ENCODE measurements at regions not wholly inside any gene's neighbourhood (a gene's known extent, or its start where the extent isn't known, plus 50 kb on each side); places are given as distances from the start of the nearest gene placed in this dataset.

DNA sequence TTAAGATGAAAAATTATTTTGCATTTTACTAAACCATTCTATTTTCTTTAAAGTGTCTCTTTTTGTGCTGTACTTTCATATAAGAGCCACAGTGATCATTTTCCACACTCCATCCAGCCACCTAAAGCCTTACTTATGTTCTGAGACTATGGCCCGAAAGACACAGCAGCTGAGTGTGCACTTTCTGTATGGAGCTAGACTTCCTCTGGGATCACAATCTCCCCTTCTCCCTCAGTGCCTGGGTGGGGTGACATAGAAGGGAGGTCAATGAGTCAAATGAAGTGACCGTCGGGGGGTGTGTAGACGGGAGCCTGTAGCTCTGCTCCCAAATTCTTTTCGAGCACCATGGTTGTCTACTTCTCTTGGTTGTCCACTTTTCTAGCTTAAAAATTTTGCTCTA lies 97.8 kb upstream of the ARL4C start:
- H3K27me3 ChIP-seq (ENCODE audit: control insufficient read depth in 2 of 2, insufficient read depth in 2 of 2, low read length in 2 of 2) = no peaks in the 10 kb centered on the region
- no peak overlapping the region for H3K27ac ChIP-seq (ENCODE audit: low read depth in 2 of 2, low read length in 2 of 2)
- H3K9ac ChIP-seq (ENCODE audit: low read depth in 1 of 2, low read length in 2 of 2) = no peak overlapping the region
- no peaks in the 10 kb centered on the region for H3K9me3 ChIP-seq (ENCODE audit: control insufficient read depth in 2 of 2, low read length in 2 of 2)
- no peak overlapping the region for H3K4me3 ChIP-seq (ENCODE audit: low read length in 2 of 2)
- H3K4me1 ChIP-seq (ENCODE audit: control insufficient read depth in 2 of 2, insufficient read depth in 2 of 2, low read length in 2 of 2) = no peaks in the 10 kb centered on the region
- H3K36me3 ChIP-seq (ENCODE audit: control insufficient read depth in 2 of 2, insufficient read depth in 2 of 2, low read length in 2 of 2) = no peaks in the 10 kb centered on the region

GRCh38 chr2:234593636-234594035 lies 96.8 kb upstream of the ARL4C start:
- Histone ChIP-seq H3K36me3 (ENCODE audit: control insufficient read depth in 2 of 2, insufficient read depth in 2 of 2, low read length in 2 of 2) (no peaks in the 10 kb centered on the region), H3K9ac (ENCODE audit: low read depth in 1 of 2, low read length in 2 of 2) (no peak overlapping the region), H3K4me3 (ENCODE audit: low read length in 2 of 2) (no peak overlapping the region), H3K9me3 (ENCODE audit: control insufficient read depth in 2 of 2, low read length in 2 of 2) (no peaks in the 10 kb centered on the region), H3K27ac (ENCODE audit: low read depth in 2 of 2, low read length in 2 of 2) (no peak overlapping the region), H3K27me3 (ENCODE audit: control insufficient read depth in 2 of 2, insufficient read depth in 2 of 2, low read length in 2 of 2) (no peaks in the 10 kb centered on the region), H3K4me1 (ENCODE audit: control insufficient read depth in 2 of 2, insufficient read depth in 2 of 2, low read length in 2 of 2) (no peaks in the 10 kb centered on the region)

DNA sequence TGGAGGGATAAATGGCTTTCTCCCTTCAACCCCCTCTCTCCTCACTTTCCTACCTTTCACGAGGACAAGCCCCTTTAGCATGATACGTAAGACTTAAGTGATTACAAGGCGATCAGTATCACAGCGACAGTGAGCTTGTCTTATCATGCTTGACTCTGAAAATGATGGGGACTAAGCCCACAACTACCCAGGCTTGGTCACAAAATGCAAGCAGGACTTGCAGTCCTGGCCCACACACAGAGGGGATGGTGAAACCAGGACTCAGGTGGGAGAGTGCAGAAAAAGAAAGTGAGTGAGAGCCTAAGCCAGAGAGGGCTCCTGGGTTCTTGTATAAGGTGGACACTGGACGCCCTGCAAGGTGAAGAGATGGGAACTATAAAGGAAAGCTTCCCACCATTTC lies 95.7 kb upstream of the ARL4C start:
- Histone ChIP-seq H3K9me3 (ENCODE audit: control insufficient read depth in 2 of 2, low read length in 2 of 2) (no peaks in the 10 kb centered on the region), H3K36me3 (ENCODE audit: control insufficient read depth in 2 of 2, insufficient read depth in 2 of 2, low read length in 2 of 2) (no peaks in the 10 kb centered on the region), H3K27ac (ENCODE audit: low read depth in 2 of 2, low read length in 2 of 2) (no peak overlapping the region), H3K4me3 (ENCODE audit: low read length in 2 of 2) (no peak overlapping the region), H3K4me1 (ENCODE audit: control insufficient read depth in 2 of 2, insufficient read depth in 2 of 2, low read length in 2 of 2) (no peaks in the 10 kb centered on the region), H3K27me3 (ENCODE audit: control insufficient read depth in 2 of 2, insufficient read depth in 2 of 2, low read length in 2 of 2) (no peaks in the 10 kb centered on the region), H3K9ac (ENCODE audit: low read depth in 1 of 2, low read length in 2 of 2) (no peak overlapping the region)

DNA sequence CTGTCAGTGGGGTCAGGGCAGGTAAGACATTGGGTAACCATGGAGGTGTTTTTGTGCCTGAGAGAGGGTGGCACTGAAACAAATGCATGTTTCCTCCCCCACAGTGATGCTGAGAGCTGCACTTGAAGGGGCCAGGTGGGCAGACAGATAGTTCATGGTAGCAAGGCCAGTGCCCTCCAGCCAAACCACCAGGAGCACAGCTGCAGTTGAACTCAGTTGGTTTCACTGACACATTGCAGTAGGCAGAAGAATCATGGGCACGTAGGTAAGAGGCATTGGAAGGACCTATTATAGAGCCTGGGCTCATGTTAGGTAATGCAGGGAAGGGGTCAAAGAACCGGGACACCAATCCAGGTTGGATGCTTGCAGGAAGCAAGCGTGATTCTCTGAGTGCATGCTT lies 93.2 kb upstream of the ARL4C start:
- H3K4me3 ChIP-seq (ENCODE audit: low read length in 2 of 2) = no peak overlapping the region
- no peaks in the 10 kb centered on the region for H3K4me1 ChIP-seq (ENCODE audit: control insufficient read depth in 2 of 2, insufficient read depth in 2 of 2, low read length in 2 of 2)
- no peaks in the 10 kb centered on the region for H3K9me3 ChIP-seq (ENCODE audit: control insufficient read depth in 2 of 2, low read length in 2 of 2)
- H3K9ac ChIP-seq (ENCODE audit: low read depth in 1 of 2, low read length in 2 of 2) = no peak overlapping the region
- no peak overlapping the region for H3K27ac ChIP-seq (ENCODE audit: low read depth in 2 of 2, low read length in 2 of 2)
- H3K36me3 ChIP-seq (ENCODE audit: control insufficient read depth in 2 of 2, insufficient read depth in 2 of 2, low read length in 2 of 2) = no peaks in the 10 kb centered on the region
- no peaks in the 10 kb centered on the region for H3K27me3 ChIP-seq (ENCODE audit: control insufficient read depth in 2 of 2, insufficient read depth in 2 of 2, low read length in 2 of 2)

DNA sequence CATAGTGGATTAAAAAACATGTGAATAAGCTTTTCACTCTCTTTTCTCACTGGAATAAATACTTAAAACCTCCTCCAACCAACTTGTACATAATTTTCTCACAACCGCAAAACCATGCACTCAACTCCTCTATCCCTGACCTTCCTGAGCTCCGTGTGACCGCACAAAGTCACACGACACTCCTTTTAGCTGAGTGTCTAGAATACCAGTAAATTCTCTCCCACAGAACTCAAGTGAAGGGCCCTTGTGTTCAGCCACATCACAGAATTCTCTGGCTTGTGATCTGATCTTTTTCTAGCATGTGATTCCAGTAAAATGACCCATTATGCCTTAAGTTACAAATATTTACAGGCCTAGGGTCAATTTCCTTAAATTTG lies 91.2 kb upstream of the ARL4C start:
- H3K9me3 ChIP-seq (ENCODE audit: control insufficient read depth in 2 of 2, low read length in 2 of 2) = no peaks in the 10 kb centered on the region
- H3K27ac ChIP-seq (ENCODE audit: low read depth in 2 of 2, low read length in 2 of 2) = no peak overlapping the region
- H3K4me1 ChIP-seq (ENCODE audit: control insufficient read depth in 2 of 2, insufficient read depth in 2 of 2, low read length in 2 of 2) = no peaks in the 10 kb centered on the region
- no peak overlapping the region for H3K4me3 ChIP-seq (ENCODE audit: low read length in 2 of 2)
- H3K9ac ChIP-seq (ENCODE audit: low read depth in 1 of 2, low read length in 2 of 2) = no peak overlapping the region
- H3K36me3 ChIP-seq (ENCODE audit: control insufficient read depth in 2 of 2, insufficient read depth in 2 of 2, low read length in 2 of 2) = no peaks in the 10 kb centered on the region
- no peaks in the 10 kb centered on the region for H3K27me3 ChIP-seq (ENCODE audit: control insufficient read depth in 2 of 2, insufficient read depth in 2 of 2, low read length in 2 of 2)

DNA sequence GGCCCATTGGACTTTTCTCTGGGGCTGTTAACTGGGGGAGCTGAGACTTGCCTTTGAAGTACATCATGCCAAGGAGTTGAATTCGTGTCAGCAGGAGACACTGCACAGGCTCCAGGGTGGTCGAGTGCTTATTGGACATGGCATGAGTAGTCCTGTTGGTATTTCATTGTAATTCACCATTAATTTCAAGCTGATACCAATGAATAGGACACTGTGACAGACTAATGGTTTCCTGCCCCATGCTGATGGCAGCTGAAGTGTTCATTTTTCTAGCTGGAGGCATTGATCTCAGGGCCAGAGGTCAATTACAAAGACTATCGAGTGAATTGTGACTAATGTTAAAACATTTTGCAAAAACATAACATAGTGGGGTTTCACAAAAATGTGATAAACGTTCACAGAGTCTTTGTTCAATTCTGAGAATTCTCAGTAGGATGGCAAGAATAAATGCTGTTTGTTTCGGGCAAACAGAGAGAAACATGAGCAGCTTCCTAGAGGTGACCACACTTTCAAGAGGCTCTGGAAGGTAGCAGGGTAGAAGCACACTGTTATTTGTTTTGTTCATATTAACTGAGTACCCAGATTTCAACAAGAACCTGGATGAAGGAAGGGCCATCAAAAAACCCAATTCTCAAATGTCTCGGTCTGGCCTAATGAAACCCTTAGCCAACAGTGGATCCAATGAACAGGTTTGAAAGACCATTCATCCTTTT lies 90.6 kb upstream of the ARL4C start:
- H3K27ac ChIP-seq (ENCODE audit: low read depth in 2 of 2, low read length in 2 of 2) = no peak overlapping the region
- no peak overlapping the region for H3K9ac ChIP-seq (ENCODE audit: low read depth in 1 of 2, low read length in 2 of 2)
- H3K4me3 ChIP-seq (ENCODE audit: low read length in 2 of 2) = no peak overlapping the region
- no peaks in the 10 kb centered on the region for H3K4me1 ChIP-seq (ENCODE audit: control insufficient read depth in 2 of 2, insufficient read depth in 2 of 2, low read length in 2 of 2)
- H3K27me3 ChIP-seq (ENCODE audit: control insufficient read depth in 2 of 2, insufficient read depth in 2 of 2, low read length in 2 of 2) = no peaks in the 10 kb centered on the region
- no peaks in the 10 kb centered on the region for H3K36me3 ChIP-seq (ENCODE audit: control insufficient read depth in 2 of 2, insufficient read depth in 2 of 2, low read length in 2 of 2)
- no peaks in the 10 kb centered on the region for H3K9me3 ChIP-seq (ENCODE audit: control insufficient read depth in 2 of 2, low read length in 2 of 2)

DNA sequence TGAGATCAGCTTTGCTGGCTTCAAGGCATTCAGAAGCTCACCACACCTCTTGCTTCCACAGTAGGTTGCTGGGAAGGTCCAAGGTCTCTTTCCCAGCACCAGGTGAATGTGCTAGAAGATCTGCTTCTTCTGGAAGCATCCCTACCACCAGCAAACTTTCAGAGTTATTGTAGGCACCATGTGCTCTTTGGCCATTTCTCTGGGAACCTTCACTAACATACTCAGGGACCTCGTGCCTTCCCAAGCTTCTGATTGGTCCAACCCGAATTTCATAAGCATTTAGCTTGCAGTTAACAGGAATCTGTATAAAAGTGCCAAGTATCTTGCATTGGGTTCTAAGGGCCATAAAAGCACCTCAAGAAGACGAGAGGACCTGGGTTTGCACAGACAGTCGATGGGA lies 86.5 kb upstream of the ARL4C start:
- no peaks in the 10 kb centered on the region for H3K36me3 ChIP-seq (ENCODE audit: control insufficient read depth in 2 of 2, insufficient read depth in 2 of 2, low read length in 2 of 2)
- H3K27me3 ChIP-seq (ENCODE audit: control insufficient read depth in 2 of 2, insufficient read depth in 2 of 2, low read length in 2 of 2) = no peaks in the 10 kb centered on the region

DNA sequence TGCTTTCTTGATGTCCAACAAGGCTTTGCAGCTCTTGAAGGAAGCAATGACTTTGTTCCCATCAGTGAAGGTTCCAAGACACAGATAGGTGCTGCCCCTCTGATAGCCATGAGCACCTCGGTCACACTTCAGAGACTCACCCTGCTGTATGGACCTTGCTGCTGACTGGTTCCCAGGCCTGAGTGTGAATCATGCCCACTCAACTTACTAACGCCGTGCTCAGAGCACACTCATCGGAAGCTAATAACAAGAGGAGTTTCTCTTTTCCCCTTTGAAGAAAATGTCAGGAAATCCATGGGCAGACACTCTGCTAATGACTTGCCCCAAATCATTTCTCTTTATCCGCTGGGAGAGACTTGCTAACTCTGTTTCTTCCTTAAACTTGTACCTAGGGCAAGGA lies 83.8 kb upstream of the ARL4C start:
- H3K4me1 ChIP-seq (ENCODE audit: control insufficient read depth in 2 of 2, insufficient read depth in 2 of 2, low read length in 2 of 2) = no peaks in the 10 kb centered on the region
- no peaks in the 10 kb centered on the region for H3K9me3 ChIP-seq (ENCODE audit: control insufficient read depth in 2 of 2, low read length in 2 of 2)
- no peak overlapping the region for H3K4me3 ChIP-seq (ENCODE audit: low read length in 2 of 2)
- H3K36me3 ChIP-seq (ENCODE audit: control insufficient read depth in 2 of 2, insufficient read depth in 2 of 2, low read length in 2 of 2) = no peaks in the 10 kb centered on the region
- no peaks in the 10 kb centered on the region for H3K27me3 ChIP-seq (ENCODE audit: control insufficient read depth in 2 of 2, insufficient read depth in 2 of 2, low read length in 2 of 2)
- no peak overlapping the region for H3K9ac ChIP-seq (ENCODE audit: low read depth in 1 of 2, low read length in 2 of 2)
- H3K27ac ChIP-seq (ENCODE audit: low read depth in 2 of 2, low read length in 2 of 2) = no peak overlapping the region

More for the DNA sequence above, 86.5 kb upstream of the ARL4C start:
- no peaks in the 10 kb centered on the region for H3K9me3 ChIP-seq (ENCODE audit: control insufficient read depth in 2 of 2, low read length in 2 of 2)
- no peaks in the 10 kb centered on the region for H3K4me1 ChIP-seq (ENCODE audit: control insufficient read depth in 2 of 2, insufficient read depth in 2 of 2, low read length in 2 of 2)
- no peak overlapping the region for H3K27ac ChIP-seq (ENCODE audit: low read depth in 2 of 2, low read length in 2 of 2)
- H3K4me3 ChIP-seq (ENCODE audit: low read length in 2 of 2) = no peak overlapping the region
- H3K9ac ChIP-seq (ENCODE audit: low read depth in 1 of 2, low read length in 2 of 2) = no peak overlapping the region

DNA sequence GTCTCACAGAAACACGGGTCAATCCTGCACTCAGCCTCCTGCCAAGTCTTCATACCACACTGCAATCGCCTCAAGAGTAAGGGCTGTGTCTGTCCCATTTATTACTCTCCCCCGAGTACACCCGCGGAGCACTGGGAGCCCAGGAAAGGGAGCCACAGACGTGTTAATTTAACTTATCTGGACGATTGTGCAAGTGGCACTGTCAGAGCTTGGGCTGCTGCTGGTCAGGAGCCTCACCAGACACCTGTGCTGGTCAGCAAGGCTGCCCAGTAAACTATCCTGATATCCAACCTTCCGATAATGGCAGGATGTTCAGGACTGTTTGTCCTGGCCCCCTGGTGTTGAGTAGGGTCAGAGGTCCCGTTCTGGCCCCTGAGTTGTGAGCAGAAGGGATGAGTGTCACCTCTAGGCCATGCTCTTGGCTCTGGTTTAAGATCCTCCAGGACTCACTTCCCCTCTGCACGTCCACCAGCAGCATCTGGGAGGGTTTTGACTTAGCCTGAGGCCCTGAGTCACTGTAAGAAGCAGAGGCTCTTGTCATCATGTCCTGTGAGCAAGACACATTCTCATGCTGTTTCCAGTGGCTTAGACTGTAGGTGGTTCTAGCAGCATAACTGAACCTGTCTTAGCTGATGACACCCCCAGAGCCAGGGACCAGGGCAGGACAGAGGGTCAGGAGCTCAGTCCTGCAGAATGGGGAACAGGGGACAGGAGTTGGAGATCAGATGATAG lies 82.5 kb upstream of the ARL4C start:
- Histone ChIP-seq H3K36me3 (ENCODE audit: control insufficient read depth in 2 of 2, insufficient read depth in 2 of 2, low read length in 2 of 2) (no peaks in the 10 kb centered on the region), H3K9me3 (ENCODE audit: control insufficient read depth in 2 of 2, low read length in 2 of 2) (no peaks in the 10 kb centered on the region), H3K4me3 (ENCODE audit: low read length in 2 of 2) (no peak overlapping the region), H3K9ac (ENCODE audit: low read depth in 1 of 2, low read length in 2 of 2) (no peak overlapping the region), H3K4me1 (ENCODE audit: control insufficient read depth in 2 of 2, insufficient read depth in 2 of 2, low read length in 2 of 2) (no peaks in the 10 kb centered on the region), H3K27ac (ENCODE audit: low read depth in 2 of 2, low read length in 2 of 2) (no peak overlapping the region), H3K27me3 (ENCODE audit: control insufficient read depth in 2 of 2, insufficient read depth in 2 of 2, low read length in 2 of 2) (no peaks in the 10 kb centered on the region)

- Histone ChIP-seq H3K4me1 (ENCODE audit: control insufficient read depth in 2 of 2, insufficient read depth in 2 of 2, low read length in 2 of 2) (no peaks in the 10 kb centered on the region), H3K9me3 (ENCODE audit: control insufficient read depth in 2 of 2, low read length in 2 of 2) (no peaks in the 10 kb centered on the region), H3K27me3 (ENCODE audit: control insufficient read depth in 2 of 2, insufficient read depth in 2 of 2, low read length in 2 of 2) (no peaks in the 10 kb centered on the region), H3K36me3 (ENCODE audit: control insufficient read depth in 2 of 2, insufficient read depth in 2 of 2, low read length in 2 of 2) (no peaks in the 10 kb centered on the region), H3K4me3 (ENCODE audit: low read length in 2 of 2) (no peak overlapping the region), H3K27ac (ENCODE audit: low read depth in 2 of 2, low read length in 2 of 2) (no peak overlapping the region), H3K9ac (ENCODE audit: low read depth in 1 of 2, low read length in 2 of 2) (no peak overlapping the region)
These were observed 81.5 kb upstream of the ARL4C start for GRCh38 chr2:234578389-234578788.
